Type B pancreatic cell (in vitro differentiated cells): ENCODE measurements at regions not wholly inside any gene's neighbourhood (a gene's known extent, or its start where the extent isn't known, plus 50 kb on each side); places are given as distances from the start of the nearest gene placed in this dataset.

Experiments
- DNase-seq: peaks from one replicate; pipeline ENCODE4 v3.0.0; 2021; ENCODE audit warnings: mixed read lengths; ENCODE audit not compliant: unreplicated experiment; ENCODE audit errors: extremely low spot score
- H3K27ac Mint-ChIP-seq: 2 replicates; pipeline ENCODE4 v1.8.0; 2021; ENCODE audit warnings: mild to moderate bottlenecking, mixed read lengths
- H3K27me3 Mint-ChIP-seq: 2 replicates; pipeline ENCODE4 v1.8.0; 2021; ENCODE audit warnings: mixed read lengths
- H3K36me3 Mint-ChIP-seq: 2 replicates; pipeline ENCODE4 v1.8.0; 2021; ENCODE audit warnings: mixed read lengths
- H3K4me1 Mint-ChIP-seq: one replicate; pipeline ENCODE4 v1.8.0; 2021; ENCODE audit warnings: mixed read lengths; ENCODE audit not compliant: unreplicated experiment
- H3K4me3 Mint-ChIP-seq: 2 replicates; pipeline ENCODE4 v1.8.0; 2021; ENCODE audit warnings: mild to moderate bottlenecking, mixed read lengths
- H3K9me3 Mint-ChIP-seq: 2 replicates; pipeline ENCODE4 v1.8.0; 2021; ENCODE audit warnings: mixed read lengths
- CTCF ChIP-seq: fragments of 200-600 bp; sonication (generic); conservative IDR thresholded peaks from 2 replicates; pipeline ENCODE4 v1.5.0; 2021; ENCODE audit warnings: antibody characterized with exemption, mild to moderate bottlenecking

GRCh38 chr12:125288931-125289928, 224.0 kb downstream of the AACS start:
- Mint-ChIP-seq H3K27ac (no peak overlapping the region), H3K9me3 (no peaks in the 10 kb centered on the region), H3K4me1 (no peaks in the 10 kb centered on the region), H3K36me3 (no peaks in the 10 kb centered on the region), H3K4me3 (no peak overlapping the region), H3K27me3 (peaks cover 15% of the 10 kb centered on the region)
- no peak for DNase-seq
- TF ChIP-seq CTCF: no peak

GRCh38 chr12:125289970-125290369, 224.7 kb downstream of the AACS start:
- Mint-ChIP-seq H3K27ac (no peak overlapping the region), H3K27me3 (peaks cover 11% of the 10 kb centered on the region), H3K4me1 (no peaks in the 10 kb centered on the region), H3K4me3 (no peak overlapping the region), H3K36me3 (no peaks in the 10 kb centered on the region), H3K9me3 (no peaks in the 10 kb centered on the region)
- no peak for DNase-seq
- no peak for TF ChIP-seq CTCF

- TF ChIP-seq CTCF: no peak
- Mint-ChIP-seq H3K4me1 (no peaks in the 10 kb centered on the region), H3K27me3 (peaks cover 18% of the 10 kb centered on the region), H3K9me3 (no peaks in the 10 kb centered on the region), H3K36me3 (no peaks in the 10 kb centered on the region), H3K27ac (no peak overlapping the region), H3K4me3 (no peak overlapping the region)
- DNase-seq: no peak
These were observed 227.5 kb downstream of the AACS start for GRCh38 chr12:125292700-125293099.

GRCh38 chr12:125295550-125295949, 230.3 kb downstream of the AACS start:
- Mint-ChIP-seq H3K36me3 (no peaks in the 10 kb centered on the region), H3K4me1 (no peaks in the 10 kb centered on the region), H3K27ac (no peak overlapping the region), H3K27me3 (peaks cover 24% of the 10 kb centered on the region), H3K4me3 (no peak overlapping the region), H3K9me3 (no peaks in the 10 kb centered on the region)
- DNase-seq: no peak
- TF ChIP-seq CTCF: no peak

GRCh38 chr12:125296701-125297100, 231.5 kb downstream of the AACS start:
- peaks cover 23% of the 10 kb centered on the region for H3K27me3 Mint-ChIP-seq
- no peak for DNase-seq
- no peaks in the 10 kb centered on the region for H3K9me3 Mint-ChIP-seq
- no peak overlapping the region for H3K4me3 Mint-ChIP-seq
- H3K4me1 Mint-ChIP-seq: no peaks in the 10 kb centered on the region
- no peak for TF ChIP-seq CTCF
- no peak overlapping the region for H3K27ac Mint-ChIP-seq
- no peaks in the 10 kb centered on the region for H3K36me3 Mint-ChIP-seq
